Left colon (tissue), 2 donors: ENCODE measurements at regions not wholly inside any gene's neighbourhood (a gene's known extent, or its start where the extent isn't known, plus 50 kb on each side); places are given as distances from the start of the nearest gene placed in this dataset.

ENCODE experiments used
- ATAC-seq: fragments of 200-7000 bp; cut with Tn5 transposase; one replicate; pipeline ENCODE4 v1.9.1; 2020; ENCODE audit warnings: mild to moderate bottlenecking, moderate library complexity
- DNase-seq, 2 donors: peaks; one replicate each; pipeline ENCODE4 v3.0.0-alpha.2; 2020
- intact Hi-C, 2 donors: fragments of 100-400 bp; cut with DNase I in 1 of 2; cut with micrococcal nuclease in 1 of 2; formaldehyde crosslinking; loops; one replicate each; pipeline versions ENCODE4 v1.11.2 to v1.14.0; 2022; cut with DNase I, micrococcal nuclease
- donor health status: DM: no; HTN: no; CAD: no.
- donor health status: DM: yes; HTN: yes; CAD: no.

- intact Hi-C loops: no loop called here
- peak in 1 of 2 donors; percentile 5 for DNase-seq
- ATAC-seq: no peak
These were observed 270.5 kb upstream of the SORL1-AS1 start for GRCh38 chr11:121723246-121723741.

- intact Hi-C loops: no loop called here
- peak; percentile 57 for ATAC-seq
- DNase-seq: peak; percentile 35 to 82
These were observed 269.9 kb upstream of the SORL1-AS1 start for GRCh38 chr11:121722431-121723245.

- intact Hi-C loops: no loop called here
- ATAC-seq: no peak
- DNase-seq: no peak
These were observed 269.2 kb upstream of the SORL1-AS1 start for GRCh38 chr11:121721961-121722360.

GRCh38 chr11:121721448-121721847, 268.7 kb upstream of the SORL1-AS1 start:
- intact Hi-C loops: no loop called here
- DNase-seq (no peak), ATAC-seq (no peak)

GRCh38 chr11:121717296-121717695, 264.5 kb upstream of the SORL1-AS1 start:
- DNase-seq (no peak), ATAC-seq (no peak)
- intact Hi-C loops: no loop called here

GRCh38 chr11:121716060-121716459, 263.3 kb upstream of the SORL1-AS1 start:
- no peak for DNase-seq
- intact Hi-C loops: no loop called here
- ATAC-seq: no peak

- intact Hi-C loops: no loop called here
- DNase-seq: no peak
These were observed 262.6 kb upstream of the SORL1-AS1 start for GRCh38 chr11:121715405-121715804.

GRCh38 chr11:121714351-121714750, 261.6 kb upstream of the SORL1-AS1 start:
- ATAC-seq: no peak

More at GRCh38 chr11:121715405-121715804, 262.6 kb upstream of the SORL1-AS1 start:
- no peak for ATAC-seq

GRCh38 chr11:121711939-121712338, 259.2 kb upstream of the SORL1-AS1 start:
- ATAC-seq (no peak), DNase-seq (no peak)
- intact Hi-C loops: no loop called here

More at GRCh38 chr11:121714351-121714750, 261.6 kb upstream of the SORL1-AS1 start:
- intact Hi-C loops: no loop called here
- DNase-seq: no peak

- no peak for ATAC-seq
- no peak for DNase-seq
- intact Hi-C loops: no loop called here
These were observed 258.5 kb upstream of the SORL1-AS1 start for GRCh38 chr11:121711236-121711635.

GRCh38 chr11:121706884-121707420, 254.2 kb upstream of the SORL1-AS1 start:
- DNase-seq (no peak), ATAC-seq (no peak)
- intact Hi-C loops: no loop called here

GRCh38 chr11:121703201-121703600, 250.4 kb upstream of the SORL1-AS1 start:
- no peak for ATAC-seq
- intact Hi-C loops: no loop called here
- no peak for DNase-seq

GRCh38 chr11:121700968-121701367, 248.2 kb upstream of the SORL1-AS1 start:
- intact Hi-C loops: no loop called here
- no peak for ATAC-seq
- DNase-seq: no peak

GRCh38 chr11:121699801-121700200, 247.0 kb upstream of the SORL1-AS1 start:
- DNase-seq (no peak), ATAC-seq (no peak)
- intact Hi-C loops: no loop called here

- ATAC-seq (no peak), DNase-seq (no peak)
- intact Hi-C loops: no loop called here
These were observed 244.3 kb upstream of the SORL1-AS1 start for GRCh38 chr11:121696931-121697670.

- no peak for ATAC-seq
- intact Hi-C loops: no loop called here
- no peak for DNase-seq
These were observed 243.6 kb upstream of the SORL1-AS1 start for GRCh38 chr11:121696177-121696871.

- no peak for ATAC-seq
- intact Hi-C loops: no loop called here
- no peak for DNase-seq
These were observed 239.5 kb upstream of the SORL1-AS1 start for GRCh38 chr11:121692236-121692635.

GRCh38 chr11:121688860-121689614, 236.3 kb upstream of the SORL1-AS1 start:
- intact Hi-C loops: no loop called here
- DNase-seq: no peak
- no peak for ATAC-seq
